EL (cell line): ENCODE measurements at regions not wholly inside any gene's neighbourhood (a gene's known extent, or its start where the extent isn't known, plus 50 kb on each side); places are given as distances from the start of the nearest gene placed in this dataset.
"Not testable (repeated sequence)": the region's sequence is repeated elsewhere in the genome, so short reads cannot be mapped to it uniquely, and the experiment has no call there.

Experiments used
- DNase-seq: peaks from one replicate; pipeline ENCODE4 v3.0.0-alpha.2; 2016

- DNase-seq = no peak
Observed at GRCh38 chr14:53448682-53449081, 295.6 kb upstream of the DDHD1 start.

- DNase-seq = no peak
Observed at GRCh38 chr14:53444677-53445312, 291.7 kb upstream of the DDHD1 start.

GRCh38 chr14:53441789-53442188, 288.7 kb upstream of the DDHD1 start:
- no peak for DNase-seq

- no peak for DNase-seq
Observed at GRCh38 chr14:53437858-53438257, 284.7 kb upstream of the DDHD1 start.

GRCh38 chr14:53432378-53432802, 279.3 kb upstream of the DDHD1 start:
- DNase-seq = peak; percentile 58

GRCh38 chr14:53430870-53431269, 277.7 kb upstream of the DDHD1 start:
- DNase-seq = peak; percentile 47

GRCh38 chr14:53412819-53413675, 259.9 kb upstream of the DDHD1 start:
- peak; percentile 18 for DNase-seq

GRCh38 chr14:53411125-53411524, 258.0 kb upstream of the DDHD1 start:
- peak; percentile 82 for DNase-seq

- DNase-seq = peak; percentile 81
Observed at GRCh38 chr14:53409969-53410368, 256.8 kb upstream of the DDHD1 start.

GRCh38 chr14:53409289-53409688, 256.2 kb upstream of the DDHD1 start:
- DNase-seq = no peak

GRCh38 chr14:53408175-53408879, 255.2 kb upstream of the DDHD1 start:
- no peak for DNase-seq

GRCh38 chr14:53406519-53406918, 253.4 kb upstream of the DDHD1 start:
- no peak for DNase-seq

GRCh38 chr14:53401646-53402045, 248.5 kb upstream of the DDHD1 start:
- DNase-seq = no peak

GRCh38 chr14:53399057-53399456, 245.9 kb upstream of the DDHD1 start:
- DNase-seq = peak; percentile 88

GRCh38 chr14:53398616-53399015, 245.5 kb upstream of the DDHD1 start:
- no peak for DNase-seq

GRCh38 chr14:53395267-53395666, 242.1 kb upstream of the DDHD1 start:
- not testable (repeated sequence) for DNase-seq

GRCh38 chr14:53391631-53392285, 238.6 kb upstream of the DDHD1 start:
- peak; percentile 89 for DNase-seq

- peak; percentile 81 for DNase-seq
Observed at GRCh38 chr14:53391156-53391555, 238.0 kb upstream of the DDHD1 start.

- DNase-seq = no peak
Observed at GRCh38 chr14:53390008-53390407, 236.9 kb upstream of the DDHD1 start.

- DNase-seq = peak; percentile 36
Observed at GRCh38 chr14:53389202-53389601, 236.1 kb upstream of the DDHD1 start.

GRCh38 chr14:53386362-53386761, 233.2 kb upstream of the DDHD1 start:
- no peak for DNase-seq

- DNase-seq = no peak
Observed at GRCh38 chr14:53384536-53384935, 231.4 kb upstream of the DDHD1 start.

- DNase-seq = no peak
Observed at GRCh38 chr14:53384073-53384472, 230.9 kb upstream of the DDHD1 start.
